ENCODE measurements at regions not wholly inside any gene's neighbourhood (a gene's known extent, or its start where the extent isn't known, plus 50 kb on each side); places are given as distances from the start of the nearest gene placed in this dataset.

- ATAC-seq (no peak), DNase-seq (ENCODE audit: low read depth, low spot score) (no peak)
- Histone ChIP-seq H3K36me3 (ENCODE audit: control insufficient read depth, insufficient read depth, low read length) (no peaks in the 10 kb centered on the region), H3K4me1 (ENCODE audit: control insufficient read depth, insufficient read depth, low read length) (no peaks in the 10 kb centered on the region), H3K27me3 (ENCODE audit: control insufficient read depth, insufficient read depth, low read length) (peaks cover 2% of the 10 kb centered on the region; the same call in 1 of the 2 replicates), H3K9me3 (ENCODE audit: control insufficient read depth, insufficient read depth, low read depth, low read length) (no peaks in the 10 kb centered on the region), H3K4me3 (ENCODE audit: low read depth in 2 of 2, low read length in 2 of 2) (no peak overlapping the region), H3K27ac (ENCODE audit: low read length) (no peak overlapping the region)
- intact Hi-C loops (cut with micrococcal nuclease; ENCODE audit: unreplicated experiment) (no loop called here), in situ Hi-C loops (cut with HindIII; ENCODE audit: low pct_unique_long_range_greater_than_20kb, low sequenced_read_pairs) (no loop called here)
- BruUV-seq (replicated peaks), result no TSS peak
- CTCF ChIA-PET, result no interaction called here
- POLR2A ChIA-PET, result no interaction called here
- TF ChIP-seq SIN3A (IDR thresholded peaks at IDR 0.05; ENCODE audit: borderline replicate concordance, insufficient read depth, low read depth, low read length) (no peak), CTCF (IDR thresholded peaks at IDR 0.05) (no peak), POLR2AphosphoS5 (IDR thresholded peaks at IDR 0.05; ENCODE audit: low read depth, low read length) (no peak), TCF7L2 (IDR thresholded peaks at IDR 0.05; ENCODE audit: low read depth, low read length) (no peak), REST (IDR thresholded peaks at IDR 0.05; ENCODE audit: insufficient read depth in 1 of 2, low read depth in 2 of 2, low read length in 1 of 2) (no peak)
Observed at GRCh38 chr3:44092497-44092896, 149.2 kb upstream of the TOPAZ1 start.

- CTCF ChIA-PET, result no interaction called here
- Histone ChIP-seq H3K4me1 (ENCODE audit: control insufficient read depth, insufficient read depth, low read length) (no peaks in the 10 kb centered on the region), H3K9me3 (ENCODE audit: control insufficient read depth, insufficient read depth, low read depth, low read length) (no peaks in the 10 kb centered on the region), H3K36me3 (ENCODE audit: control insufficient read depth, insufficient read depth, low read length) (no peaks in the 10 kb centered on the region), H3K4me3 (ENCODE audit: low read depth in 2 of 2, low read length in 2 of 2) (no peak overlapping the region), H3K27ac (ENCODE audit: low read length) (no peak overlapping the region), H3K27me3 (ENCODE audit: control insufficient read depth, insufficient read depth, low read length) (peaks cover 2% of the 10 kb centered on the region; the same call in 1 of the 2 replicates)
- TF ChIP-seq TCF7L2 (IDR thresholded peaks at IDR 0.05; ENCODE audit: low read depth, low read length) (no peak), POLR2AphosphoS5 (IDR thresholded peaks at IDR 0.05; ENCODE audit: low read depth, low read length) (no peak), SIN3A (IDR thresholded peaks at IDR 0.05; ENCODE audit: borderline replicate concordance, insufficient read depth, low read depth, low read length) (no peak), REST (IDR thresholded peaks at IDR 0.05; ENCODE audit: insufficient read depth in 1 of 2, low read depth in 2 of 2, low read length in 1 of 2) (no peak), CTCF (IDR thresholded peaks at IDR 0.05) (no peak)
- in situ Hi-C loops (cut with HindIII; ENCODE audit: low pct_unique_long_range_greater_than_20kb, low sequenced_read_pairs) (no loop called here), intact Hi-C loops (cut with micrococcal nuclease; ENCODE audit: unreplicated experiment) (no loop called here)
- ATAC-seq (no peak), DNase-seq (ENCODE audit: low read depth, low spot score) (no peak)
- no TSS peak for BruUV-seq (replicated peaks)
- POLR2A ChIA-PET, result no interaction called here
Observed at GRCh38 chr3:44093531-44093930, 148.2 kb upstream of the TOPAZ1 start.

Measured in Panc1 (cell line).